Osteoblast (primary cell): ENCODE measurements at regions not wholly inside any gene's neighbourhood (a gene's known extent, or its start where the extent isn't known, plus 50 kb on each side); places are given as distances from the start of the nearest gene placed in this dataset.

ENCODE experiments used
- DNase-seq: peaks from one replicate; pipeline ENCODE4 v3.0.0; 2011; ENCODE audit warnings: low spot score, mixed read lengths; ENCODE audit not compliant: insufficient read length; ENCODE audit errors: missing footprints
- H2AFZ ChIP-seq: 2 replicates; pipeline ENCODE4 v1.6.0; 2011; ENCODE audit warnings: mild to moderate bottlenecking, low read length
- H3K27ac ChIP-seq: 2 replicates; pipeline ENCODE4 v1.5.1; 2011; ENCODE audit warnings: mild to moderate bottlenecking, low read depth, low read length, moderate library complexity
- H3K27me3 ChIP-seq: 2 replicates; pipeline ENCODE4 v1.6.0; 2012; ENCODE audit warnings: mild to moderate bottlenecking, control low read depth, inconsistent platforms, low read length, moderate library complexity; ENCODE audit not compliant: insufficient read depth
- H3K36me3 ChIP-seq: 2 replicates; pipeline ENCODE4 v1.5.1; 2011; ENCODE audit warnings: mild to moderate bottlenecking, low read length, control low read depth, moderate library complexity; ENCODE audit not compliant: insufficient read depth
- H3K4me1 ChIP-seq: 2 replicates; pipeline ENCODE4 v1.5.1; 2011; ENCODE audit warnings: mild to moderate bottlenecking, low read length, control low read depth, moderate library complexity; ENCODE audit not compliant: insufficient read depth
- H3K4me2 ChIP-seq: 2 replicates; pipeline ENCODE4 v1.6.0; 2011; ENCODE audit warnings: mild to moderate bottlenecking, low read length; ENCODE audit not compliant: insufficient read depth
- H3K4me3 ChIP-seq: fragments of 200-600 bp; sonication (generic); 3 replicates; pipeline ENCODE4 v1.5.1; 2012; ENCODE audit warnings: mild to moderate bottlenecking, low read length, inconsistent platforms; ENCODE audit not compliant: insufficient read depth
- H3K79me2 ChIP-seq: 2 replicates; pipeline ENCODE4 v1.6.0; 2012; ENCODE audit warnings: mild to moderate bottlenecking, low read length, control low read depth, inconsistent platforms; ENCODE audit not compliant: insufficient read depth
- H3K9me3 ChIP-seq: 2 replicates; pipeline ENCODE4 v1.5.1; 2011; ENCODE audit warnings: low read depth, low read length, control low read depth
- H4K20me1 ChIP-seq: 2 replicates; pipeline ENCODE4 v1.6.0; 2012; ENCODE audit warnings: mild to moderate bottlenecking, low read length, control low read depth; ENCODE audit not compliant: insufficient read depth
- TF ChIP-seq, protein P1 (sequence below): IDR thresholded peaks from 2 replicates; pipeline ENCODE4 v1.5.1; 2011; ENCODE audit warnings: mild to moderate bottlenecking, low read depth, low read length, moderate library complexity; ENCODE audit errors: extremely low read depth

DNA sequence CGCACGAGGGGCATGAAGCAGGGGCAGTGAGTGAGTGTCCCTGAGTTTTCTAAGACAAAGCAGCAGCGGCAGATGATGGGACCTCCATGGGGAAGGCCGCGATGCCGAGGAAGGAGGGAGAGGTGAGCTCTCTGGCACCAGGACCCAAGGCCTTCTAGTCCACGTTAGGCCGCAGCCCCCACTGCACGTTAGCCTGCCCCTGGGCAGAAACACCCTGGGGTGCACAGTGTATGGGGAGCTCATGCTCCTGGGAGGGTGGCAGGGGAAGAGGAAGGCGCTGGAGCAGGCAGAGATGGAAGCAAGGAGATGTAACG, 97.3 kb upstream of the IKZF1 start:
- no peaks in the 10 kb centered on the region for H3K9me3 ChIP-seq
- H3K36me3 ChIP-seq, result no peaks in the 10 kb centered on the region
- TF ChIP-seq, protein P1, sequence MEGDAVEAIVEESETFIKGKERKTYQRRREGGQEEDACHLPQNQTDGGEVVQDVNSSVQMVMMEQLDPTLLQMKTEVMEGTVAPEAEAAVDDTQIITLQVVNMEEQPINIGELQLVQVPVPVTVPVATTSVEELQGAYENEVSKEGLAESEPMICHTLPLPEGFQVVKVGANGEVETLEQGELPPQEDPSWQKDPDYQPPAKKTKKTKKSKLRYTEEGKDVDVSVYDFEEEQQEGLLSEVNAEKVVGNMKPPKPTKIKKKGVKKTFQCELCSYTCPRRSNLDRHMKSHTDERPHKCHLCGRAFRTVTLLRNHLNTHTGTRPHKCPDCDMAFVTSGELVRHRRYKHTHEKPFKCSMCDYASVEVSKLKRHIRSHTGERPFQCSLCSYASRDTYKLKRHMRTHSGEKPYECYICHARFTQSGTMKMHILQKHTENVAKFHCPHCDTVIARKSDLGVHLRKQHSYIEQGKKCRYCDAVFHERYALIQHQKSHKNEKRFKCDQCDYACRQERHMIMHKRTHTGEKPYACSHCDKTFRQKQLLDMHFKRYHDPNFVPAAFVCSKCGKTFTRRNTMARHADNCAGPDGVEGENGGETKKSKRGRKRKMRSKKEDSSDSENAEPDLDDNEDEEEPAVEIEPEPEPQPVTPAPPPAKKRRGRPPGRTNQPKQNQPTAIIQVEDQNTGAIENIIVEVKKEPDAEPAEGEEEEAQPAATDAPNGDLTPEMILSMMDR, result no peak
- H3K4me2 ChIP-seq, result no peak overlapping the region
- H3K27me3 ChIP-seq, result no peaks in the 10 kb centered on the region
- no peak overlapping the region for H3K27ac ChIP-seq
- H4K20me1 ChIP-seq, result no peaks in the 10 kb centered on the region
- no peaks in the 10 kb centered on the region for H3K79me2 ChIP-seq
- no peak overlapping the region for H3K4me3 ChIP-seq
- no peaks in the 10 kb centered on the region for H3K4me1 ChIP-seq
- no peak overlapping the region for H2AFZ ChIP-seq
- no peak for DNase-seq

DNA sequence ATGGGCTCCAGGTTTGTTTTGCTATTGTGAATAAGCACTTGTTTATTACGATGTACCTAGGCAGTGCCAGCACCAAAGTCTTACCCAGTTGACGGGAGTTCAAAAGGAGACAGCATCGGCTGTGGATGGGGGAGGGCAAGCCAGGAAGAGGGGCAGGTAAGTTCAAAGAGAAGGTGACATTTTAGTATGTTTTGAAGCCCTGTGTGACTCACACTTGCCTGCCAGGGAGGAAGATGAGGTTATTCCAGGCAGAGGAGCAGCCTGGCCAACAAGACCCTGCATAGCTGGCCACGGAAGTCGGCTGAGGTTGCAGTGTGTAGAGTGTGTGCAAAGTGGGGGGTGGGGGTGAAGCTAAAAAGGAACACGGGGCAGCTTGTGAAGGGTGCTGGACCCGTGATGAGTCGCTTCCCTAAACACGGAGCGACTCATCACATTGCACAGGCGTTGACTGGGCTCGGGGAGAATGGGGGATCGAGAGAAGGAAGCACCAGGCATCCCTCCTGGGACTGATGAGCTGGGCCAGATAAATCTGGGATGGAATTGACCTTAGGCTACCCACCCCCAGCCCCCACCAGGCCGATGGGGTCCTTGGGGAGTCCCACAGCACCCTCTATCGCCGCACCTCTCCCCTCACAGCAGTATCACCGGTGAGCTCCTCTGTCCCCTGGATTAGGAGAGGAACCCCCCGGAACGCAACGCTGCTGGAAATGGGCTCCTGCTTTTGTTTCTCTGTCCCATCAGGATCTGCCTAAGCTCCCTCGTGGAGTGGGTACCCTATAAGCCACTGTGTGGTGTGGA, 97.9 kb upstream of the IKZF1 start:
- no peaks in the 10 kb centered on the region for H3K36me3 ChIP-seq
- H2AFZ ChIP-seq, result no peak overlapping the region
- H3K9me3 ChIP-seq, result no peaks in the 10 kb centered on the region
- H4K20me1 ChIP-seq, result no peaks in the 10 kb centered on the region
- H3K79me2 ChIP-seq, result no peaks in the 10 kb centered on the region
- no peak overlapping the region for H3K4me3 ChIP-seq
- H3K4me2 ChIP-seq, result no peak overlapping the region
- H3K27me3 ChIP-seq, result no peaks in the 10 kb centered on the region
- H3K27ac ChIP-seq, result no peak overlapping the region
- TF ChIP-seq, protein P1, result no peak
- no peaks in the 10 kb centered on the region for H3K4me1 ChIP-seq
- no peak for DNase-seq

DNA sequence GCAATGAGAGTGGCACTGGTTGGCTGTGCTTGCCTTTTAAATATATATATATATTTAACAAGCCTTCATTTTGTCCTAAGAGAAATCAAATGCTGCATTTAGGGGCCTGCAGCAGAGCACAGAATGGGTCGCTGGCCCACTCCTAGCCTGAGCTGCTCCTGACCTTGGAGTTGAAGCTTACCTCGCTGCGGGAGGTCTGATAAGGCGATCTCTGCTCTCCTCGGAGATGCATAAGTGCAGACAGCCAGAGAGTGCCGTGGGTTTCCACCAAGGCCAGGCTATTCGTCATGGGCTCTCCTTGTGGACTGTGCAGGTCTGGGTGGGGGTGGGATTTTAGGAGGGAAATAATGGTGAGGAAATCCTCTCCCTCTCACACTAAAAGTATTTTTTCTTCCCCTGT, 99.5 kb upstream of the IKZF1 start:
- Histone ChIP-seq H3K79me2 (no peaks in the 10 kb centered on the region), H3K4me2 (no peak overlapping the region), H4K20me1 (no peaks in the 10 kb centered on the region), H3K4me3 (no peak overlapping the region), H3K9me3 (no peaks in the 10 kb centered on the region), H3K4me1 (no peaks in the 10 kb centered on the region), H2AFZ (no peak overlapping the region), H3K27ac (no peak overlapping the region), H3K36me3 (no peaks in the 10 kb centered on the region), H3K27me3 (no peaks in the 10 kb centered on the region)
- TF ChIP-seq, protein P1, result no peak
- DNase-seq, result no peak

DNA sequence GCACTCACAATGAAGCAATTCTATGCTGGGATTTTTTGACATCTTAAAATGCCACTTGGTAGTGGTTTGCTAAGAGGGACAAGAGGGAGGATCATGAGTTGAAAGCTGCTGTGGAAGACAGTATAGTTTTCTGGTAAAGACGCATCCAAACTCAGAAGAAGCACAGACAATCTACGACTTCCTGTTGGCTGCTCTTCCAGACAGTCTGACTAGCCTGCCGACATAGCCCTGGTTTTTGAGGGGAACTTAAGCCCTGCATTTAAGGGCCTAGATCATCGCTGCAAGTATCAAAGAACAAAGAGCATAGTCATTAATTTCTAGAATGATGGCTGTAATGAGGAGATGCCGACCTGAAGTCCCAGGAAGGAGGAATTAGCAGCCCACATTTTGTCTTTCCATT, 99.9 kb upstream of the IKZF1 start:
- no peak overlapping the region for H3K4me2 ChIP-seq
- H3K79me2 ChIP-seq, result no peaks in the 10 kb centered on the region
- H3K4me3 ChIP-seq, result no peak overlapping the region
- TF ChIP-seq, protein P1, result no peak
- no peaks in the 10 kb centered on the region for H4K20me1 ChIP-seq
- no peaks in the 10 kb centered on the region for H3K4me1 ChIP-seq
- H3K27ac ChIP-seq, result no peak overlapping the region
- H2AFZ ChIP-seq, result no peak overlapping the region
- H3K36me3 ChIP-seq, result no peaks in the 10 kb centered on the region
- no peaks in the 10 kb centered on the region for H3K27me3 ChIP-seq
- H3K9me3 ChIP-seq, result no peaks in the 10 kb centered on the region
- no peak for DNase-seq
